Esophagus muscularis mucosa (tissue), 4 donors: ENCODE measurements at regions not wholly inside any gene's neighbourhood (a gene's known extent, or its start where the extent isn't known, plus 50 kb on each side); places are given as distances from the start of the nearest gene placed in this dataset.

ENCODE experiments used
- DNase-seq: peaks from one replicate; pipeline ENCODE4 v3.0.0-alpha.2; 2017; ENCODE audit errors: extremely low spot score
- H3K27ac ChIP-seq, 4 donors: fragments of 200-600 bp; sonication (generic); replicated peaks in 1 of 4; 1 replicate in 3 of 4; 2 replicates in 1 of 4; pipeline ENCODE4 v1.5.1; 2016 to 2019; ENCODE audit warnings: mild to moderate bottlenecking in 1 of 4
- H3K27me3 ChIP-seq, 4 donors: fragments of 200-600 bp; sonication (generic); one replicate each; pipeline versions ENCODE4 v1.5.1 to v1.6.0; 2016 to 2019
- H3K36me3 ChIP-seq, 4 donors: fragments of 200-600 bp; sonication (generic); one replicate each; pipeline ENCODE4 v1.5.1; 2016 to 2019
- H3K4me1 ChIP-seq, 4 donors: fragments of 200-600 bp; sonication (generic); one replicate each; pipeline ENCODE4 v1.5.1; 2016 to 2019
- H3K4me3 ChIP-seq, 4 donors: fragments of 200-600 bp; sonication (generic); 1 replicate in 2 of 4; 2 replicates in 2 of 4; pipeline ENCODE4 v1.5.1; 2016 to 2019; ENCODE audit warnings: mild to moderate bottlenecking in 4 of 4, moderate library complexity in 1 of 4
- H3K9me3 ChIP-seq, 4 donors: fragments of 200-600 bp; sonication (generic); 1 replicate in 3 of 4; 2 replicates in 1 of 4; pipeline ENCODE4 v1.5.1; 2016 to 2019
- EP300 ChIP-seq: sonication (generic); formaldehyde crosslinking; IDR thresholded peaks from one replicate; pipeline ENCODE4 v1.6.1; 2017; ENCODE audit warnings: antibody characterized with exemption
- POLR2A ChIP-seq: fragments of 450-650 bp; IDR thresholded peaks from one replicate; pipeline ENCODE4 v1.6.1; 2017; ENCODE audit warnings: antibody characterized with exemption, moderate library complexity, mild to moderate bottlenecking, low read depth
- POLR2AphosphoS5 ChIP-seq, 2 donors: sonication (generic); formaldehyde crosslinking; IDR thresholded peaks; one replicate each; pipeline ENCODE4 v1.6.1; 2017; ENCODE audit warnings: antibody characterized with exemption in 2 of 2
- WGBS: methylation state at CpG from one replicate; pipeline ENCODE4 v1.1.5; 2018; 5-methylcytosine and 5-hydroxymethylcytosine counted together
- intact Hi-C: fragments of 100-400 bp; cut with DNase I; formaldehyde crosslinking; loops from one replicate; pipeline ENCODE4 v1.15.1; 2023
- TF ChIP-seq, protein P1 (sequence below), 3 experiments: fragments of 200-600 bp in 2 of 3; fragments of 450-650 bp in 1 of 3; sonication (generic) in 2 of 3; IDR thresholded peaks; one replicate each; pipeline ENCODE4 v1.5.1; 2017 to 2019; ENCODE audit warnings: antibody characterized with exemption in 3 of 3, mild to moderate bottlenecking in 2 of 3, moderate library complexity in 1 of 3

DNA sequence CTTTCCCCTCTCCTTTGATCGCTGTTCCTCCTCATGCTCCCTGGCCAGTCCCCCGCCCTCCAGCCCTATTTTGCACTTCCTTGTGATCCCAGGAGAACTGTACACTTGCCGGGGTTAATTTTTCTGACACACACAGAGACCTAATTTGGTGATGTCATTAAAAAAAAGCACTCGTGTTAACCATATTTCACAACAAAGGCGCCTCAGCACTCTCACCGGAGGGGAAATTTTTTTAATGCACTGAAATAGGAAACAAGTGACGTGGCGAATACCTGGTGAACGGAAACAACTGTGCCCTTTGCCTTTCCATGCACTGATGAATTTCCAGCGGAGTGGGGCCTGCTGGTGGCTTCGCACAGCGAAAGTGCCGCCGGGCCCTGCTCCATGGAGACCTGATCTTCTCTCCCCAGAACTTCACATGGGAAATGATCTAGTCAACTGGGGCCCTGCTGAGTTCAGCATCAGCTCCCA lies 53.9 kb upstream of the TAGAP start:
- 72% methylated on average over 9 of the region's 14 CpGs for WGBS

DNA sequence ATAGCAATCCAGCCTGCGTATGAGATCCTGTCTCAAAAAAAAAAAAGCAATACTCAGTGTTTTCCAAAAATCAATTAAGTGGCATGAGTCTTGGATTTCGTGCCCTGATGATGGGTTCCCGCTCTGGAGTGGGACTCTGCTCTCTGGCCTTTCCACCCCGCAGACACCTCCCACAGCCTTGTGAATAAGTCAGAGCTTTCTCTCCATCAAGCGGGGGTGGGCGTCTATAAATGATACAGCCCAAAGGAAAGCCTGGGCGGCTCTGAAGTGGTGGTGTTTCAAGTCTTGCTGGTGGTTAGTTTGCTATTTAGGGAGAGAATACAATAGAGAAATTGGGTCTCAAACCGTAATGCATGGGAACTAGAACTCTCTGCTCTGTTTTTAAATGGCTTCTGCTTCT lies 52.5 kb upstream of the TAGAP start:
- DNase-seq: no peak
- H3K4me1 ChIP-seq: no peaks in the 10 kb centered on the region
- H3K27me3 ChIP-seq: no peaks in the 10 kb centered on the region
- TF ChIP-seq, protein P1, sequence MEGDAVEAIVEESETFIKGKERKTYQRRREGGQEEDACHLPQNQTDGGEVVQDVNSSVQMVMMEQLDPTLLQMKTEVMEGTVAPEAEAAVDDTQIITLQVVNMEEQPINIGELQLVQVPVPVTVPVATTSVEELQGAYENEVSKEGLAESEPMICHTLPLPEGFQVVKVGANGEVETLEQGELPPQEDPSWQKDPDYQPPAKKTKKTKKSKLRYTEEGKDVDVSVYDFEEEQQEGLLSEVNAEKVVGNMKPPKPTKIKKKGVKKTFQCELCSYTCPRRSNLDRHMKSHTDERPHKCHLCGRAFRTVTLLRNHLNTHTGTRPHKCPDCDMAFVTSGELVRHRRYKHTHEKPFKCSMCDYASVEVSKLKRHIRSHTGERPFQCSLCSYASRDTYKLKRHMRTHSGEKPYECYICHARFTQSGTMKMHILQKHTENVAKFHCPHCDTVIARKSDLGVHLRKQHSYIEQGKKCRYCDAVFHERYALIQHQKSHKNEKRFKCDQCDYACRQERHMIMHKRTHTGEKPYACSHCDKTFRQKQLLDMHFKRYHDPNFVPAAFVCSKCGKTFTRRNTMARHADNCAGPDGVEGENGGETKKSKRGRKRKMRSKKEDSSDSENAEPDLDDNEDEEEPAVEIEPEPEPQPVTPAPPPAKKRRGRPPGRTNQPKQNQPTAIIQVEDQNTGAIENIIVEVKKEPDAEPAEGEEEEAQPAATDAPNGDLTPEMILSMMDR (IDR thresholded peaks at IDR 0.05): no peak
- no peak for TF ChIP-seq POLR2AphosphoS5 (IDR thresholded peaks at IDR 0.05)
- no peak for TF ChIP-seq POLR2A
- TF ChIP-seq EP300: no peak
- 93% methylated on average over 8 of the region's 8 CpGs for WGBS
- H3K27ac ChIP-seq: no peak overlapping the region
- no peak overlapping the region for H3K4me3 ChIP-seq
- intact Hi-C loops: no loop called here
- H3K36me3 ChIP-seq: no peaks in the 10 kb centered on the region
- no peaks in the 10 kb centered on the region for H3K9me3 ChIP-seq

More for the DNA sequence above, 53.9 kb upstream of the TAGAP start:
- Histone ChIP-seq H3K4me1 (peaks cover 0 to under 1% (median under 1%) of the 10 kb centered on the region in 4 donors), H3K36me3 (no peaks in the 10 kb centered on the region), H3K27me3 (peaks cover 0 to 4% (median 0%) of the 10 kb centered on the region in 4 donors), H3K9me3 (no peaks in the 10 kb centered on the region), H3K27ac (no peak overlapping the region), H3K4me3 (no peak overlapping the region)
- DNase-seq: no peak
- intact Hi-C loops: no loop called here
- TF ChIP-seq, protein P1 (IDR thresholded peaks at IDR 0.05): no peak
- TF ChIP-seq POLR2AphosphoS5 (IDR thresholded peaks at IDR 0.05) (no peak), EP300 (no peak), POLR2A (no peak)

DNA sequence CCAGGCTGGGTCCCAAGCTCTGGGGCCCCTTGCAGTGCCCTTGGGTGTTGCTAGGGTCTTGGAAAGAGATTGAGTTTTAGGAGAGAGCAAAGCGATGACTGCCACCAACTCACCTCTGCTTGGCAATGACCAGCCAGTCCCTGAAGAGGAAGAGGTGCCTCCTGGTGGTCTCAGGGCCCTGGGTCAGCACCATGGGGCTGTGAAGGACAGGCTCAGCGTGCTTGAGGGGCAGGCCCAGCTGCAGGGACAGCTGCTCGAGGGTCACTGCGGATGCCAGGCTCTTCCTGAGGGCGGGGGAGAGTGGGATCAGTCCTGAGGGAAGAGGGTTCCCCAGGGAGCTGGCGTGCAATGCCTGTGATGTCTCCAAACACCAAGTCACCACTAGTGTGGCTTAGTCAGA lies 50.8 kb upstream of the TAGAP start:
- no peak overlapping the region for H3K4me3 ChIP-seq
- H3K27me3 ChIP-seq: no peaks in the 10 kb centered on the region
- H3K4me1 ChIP-seq: no peaks in the 10 kb centered on the region
- DNase-seq: no peak
- H3K36me3 ChIP-seq: no peaks in the 10 kb centered on the region
- H3K9me3 ChIP-seq: no peaks in the 10 kb centered on the region
- H3K27ac ChIP-seq: no peak overlapping the region
- 84% methylated on average over 6 of the region's 6 CpGs for WGBS
- intact Hi-C loops: no loop called here
- no peak for TF ChIP-seq POLR2AphosphoS5 (IDR thresholded peaks at IDR 0.05)
- TF ChIP-seq POLR2A: no peak
- TF ChIP-seq EP300: no peak
- TF ChIP-seq, protein P1 (IDR thresholded peaks at IDR 0.05): no peak

DNA sequence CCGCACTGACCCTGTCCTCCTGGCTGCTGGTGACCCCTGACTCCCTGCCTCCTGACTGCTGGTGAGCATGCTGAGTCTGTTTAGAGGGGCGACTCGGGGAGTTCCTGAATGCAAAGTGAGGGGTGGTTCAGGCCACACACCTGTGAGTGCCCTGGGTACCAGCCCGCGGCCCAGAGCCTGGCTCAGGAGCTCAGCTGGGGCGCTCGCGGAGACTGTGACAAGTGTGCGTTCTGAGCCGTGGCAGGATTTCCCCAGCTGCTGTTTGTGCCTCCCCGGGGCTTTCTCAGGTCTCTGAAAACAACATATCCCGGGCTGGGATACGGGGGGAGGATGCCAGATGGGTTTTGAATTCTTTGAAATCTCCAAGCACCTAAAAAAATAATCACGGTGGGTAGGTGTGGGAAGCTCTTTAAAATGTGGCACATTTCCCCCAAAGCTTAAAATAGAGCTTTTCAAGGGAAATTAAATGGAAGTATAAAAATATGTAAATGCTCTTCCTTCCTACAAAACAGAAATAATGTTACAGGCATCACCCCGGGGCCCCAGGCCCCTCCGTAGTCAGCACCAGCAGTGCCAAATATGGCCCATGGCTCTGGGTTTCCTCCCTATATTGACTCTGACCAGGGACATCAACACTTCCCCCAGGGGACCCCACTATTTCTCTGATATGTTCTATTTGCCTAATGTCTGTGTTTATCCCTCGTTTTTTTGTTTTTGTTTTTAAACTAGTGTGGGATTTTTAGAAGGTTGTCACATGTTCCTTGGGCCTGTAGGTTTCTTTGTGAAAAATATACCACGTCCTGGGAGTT lies 49.9 kb upstream of the TAGAP start:
- no peak for DNase-seq
- 70% methylated on average over 14 of the region's 18 CpGs for WGBS
- no peaks in the 10 kb centered on the region for H3K4me1 ChIP-seq
- H3K27ac ChIP-seq: no peak overlapping the region
- no peaks in the 10 kb centered on the region for H3K9me3 ChIP-seq
- TF ChIP-seq EP300 (no peak), POLR2AphosphoS5 (IDR thresholded peaks at IDR 0.05) (no peak), POLR2A (no peak)
- TF ChIP-seq, protein P1 (IDR thresholded peaks at IDR 0.05): no peak
- no peaks in the 10 kb centered on the region for H3K36me3 ChIP-seq
- intact Hi-C loops: no loop called here
- no peak overlapping the region for H3K4me3 ChIP-seq
- H3K27me3 ChIP-seq: no peaks in the 10 kb centered on the region
